K562 (cell line): ENCODE measurements at regions not wholly inside any gene's neighbourhood (a gene's known extent, or its start where the extent isn't known, plus 50 kb on each side); places are given as distances from the start of the nearest gene placed in this dataset.

ENCODE experiments used
- CC2D1A ChIP-seq: fragments of 450-650 bp; IDR thresholded peaks from 2 replicates; pipeline ENCODE4 v1.6.1; 2017; ENCODE audit warnings: mild to moderate bottlenecking
- CHD2 ChIP-seq: IDR thresholded peaks from 2 replicates; pipeline ENCODE4 v1.6.1; 2011; ENCODE audit warnings: low read depth, low read length
- CXXC5 ChIP-seq: fragments of 250-450 bp; sonication (Bioruptor Pico); IDR thresholded peaks from 2 replicates; pipeline ENCODE4 v1.8.0; 2022; ENCODE audit warnings: inconsistent platforms, mild to moderate bottlenecking, moderate library complexity
- KAT7 ChIP-seq: sonication (generic); formaldehyde crosslinking; IDR thresholded peaks from 2 replicates; pipeline ENCODE4 v1.8.0; 2022; ENCODE audit warnings: missing genetic modification reagents, mild to moderate bottlenecking, borderline replicate concordance
- KDM4B ChIP-seq, 2 experiments: fragments of 450-650 bp in 1 of 2; sonication (generic) in 1 of 2; IDR thresholded peaks; 2 replicates each; pipeline ENCODE4 v1.6.1; 2016 to 2017; ENCODE audit warnings: borderline replicate concordance in 2 of 2, antibody characterized with exemption in 1 of 2, low read depth in 1 of 2, mild to moderate bottlenecking in 1 of 2
- MAZ ChIP-seq, 2 experiments: fragments of 450-650 bp in 1 of 2; sonication (generic) in 1 of 2; formaldehyde crosslinking; IDR thresholded peaks in 1 of 2; conservative IDR thresholded peaks in 1 of 2; 2 replicates each; pipeline versions ENCODE4 v1.4.0 to v1.5.0; 2020; ENCODE audit warnings: mild to moderate bottlenecking in 1 of 2, missing genetic modification reagents in 1 of 2
- NBN ChIP-seq: fragments of 450-650 bp; IDR thresholded peaks from 2 replicates; pipeline ENCODE4 v1.6.1; 2016; ENCODE audit warnings: low read depth, mild to moderate bottlenecking
- PCBP2 ChIP-seq: fragments of 200-400 bp; formaldehyde crosslinking; IDR thresholded peaks from 2 replicates; pipeline ENCODE4 v1.6.1; 2018; ENCODE audit warnings: low read length, low read depth, mild to moderate bottlenecking, moderate library complexity; ENCODE audit not compliant: poor library complexity, severe bottlenecking
- PURB ChIP-seq: sonication (generic); formaldehyde crosslinking; IDR thresholded peaks from 2 replicates; pipeline ENCODE4 v1.9.0; 2021; ENCODE audit warnings: low read depth, mild to moderate bottlenecking, missing genetic modification reagents
- RUNX1 ChIP-seq: sonication (generic); IDR thresholded peaks from 2 replicates; pipeline ENCODE4 v1.6.1; 2016; ENCODE audit warnings: antibody characterized with exemption, low read depth
- SIN3A ChIP-seq, 2 experiments: fragments of 150-350 bp in 1 of 2; IDR thresholded peaks; 2 replicates each; pipeline ENCODE4 v1.6.1; 2011 to 2016; ENCODE audit warnings: borderline replicate concordance in 2 of 2, low read depth in 2 of 2, low read length in 2 of 2, mild to moderate bottlenecking in 2 of 2, moderate library complexity in 2 of 2; ENCODE audit not compliant: control insufficient read depth in 1 of 2
- SMAD4 ChIP-seq: fragments of 250-450 bp; sonication (Bioruptor Pico); conservative IDR thresholded peaks from 2 replicates; pipeline ENCODE4 v1.8.0; 2021; ENCODE audit warnings: inconsistent platforms, mild to moderate bottlenecking, moderate library complexity
- SMARCA4 ChIP-seq: fragments of 450-650 bp; IDR thresholded peaks from 2 replicates; pipeline ENCODE4 v1.6.1; 2016
- ZBED1 ChIP-seq: IDR thresholded peaks from 2 replicates; pipeline ENCODE4 v1.6.1; 2014
- ZBTB7A ChIP-seq: IDR thresholded peaks from 2 replicates; pipeline ENCODE4 v1.6.1; 2011; ENCODE audit warnings: low read depth, mild to moderate bottlenecking, low read length, moderate library complexity, borderline replicate concordance; ENCODE audit not compliant: control insufficient read depth
- ZC3H11A ChIP-seq: IDR thresholded peaks from 2 replicates; pipeline ENCODE4 v1.6.1; 2012; ENCODE audit warnings: low read depth, low read length, improper control_type of control experiment
- ZC3H4 ChIP-seq: sonication (generic); formaldehyde crosslinking; IDR thresholded peaks from 2 replicates; pipeline ENCODE4 v1.9.0; 2021; ENCODE audit warnings: missing genetic modification reagents, borderline replicate concordance
- ZNF197 ChIP-seq: fragments of 200-800 bp; sonication (Bioruptor generic); IDR thresholded peaks from 2 replicates; pipeline ENCODE4 v1.6.1; 2016; ENCODE audit warnings: low read depth, missing genetic modification characterization, missing compliant biosample characterization
- ZNF3 ChIP-seq: fragments of 250-450 bp; sonication (Bioruptor Pico); IDR thresholded peaks from 2 replicates; pipeline ENCODE4 v1.5.0; 2021; ENCODE audit warnings: mild to moderate bottlenecking, moderate library complexity
- ZNF586 ChIP-seq: fragments of 450-650 bp; formaldehyde crosslinking; conservative IDR thresholded peaks from 2 replicates; pipeline ENCODE4 v1.4.0; 2020; ENCODE audit warnings: mild to moderate bottlenecking, moderate library complexity
- ZNF644 ChIP-seq: fragments of 200-800 bp; sonication (Bioruptor generic); IDR thresholded peaks from 2 replicates; pipeline ENCODE4 v1.6.1; 2016; ENCODE audit warnings: low read depth, missing genetic modification characterization, missing compliant biosample characterization
- ZNF764 ChIP-seq: fragments of 250-450 bp; sonication (Bioruptor Pico); IDR thresholded peaks from 2 replicates; pipeline ENCODE4 v1.4.0; 2020; ENCODE audit warnings: low read depth, mild to moderate bottlenecking, moderate library complexity
- ZNF77 ChIP-seq: fragments of 250-450 bp; sonication (Bioruptor Pico); IDR thresholded peaks from 2 replicates; pipeline ENCODE4 v1.5.0; 2020
- ZZZ3 ChIP-seq: fragments of 450-650 bp; IDR thresholded peaks from 2 replicates; pipeline ENCODE4 v1.6.1; 2016; ENCODE audit warnings: antibody characterized with exemption, mild to moderate bottlenecking, moderate library complexity
- TF ChIP-seq, protein P1 (sequence below): fragments of 250-450 bp; sonication (Bioruptor Pico); IDR thresholded peaks from 2 replicates; pipeline ENCODE4 v1.4.0; 2020; ENCODE audit warnings: mild to moderate bottlenecking, moderate library complexity
- TF ChIP-seq, protein P2 (sequence below), 2 experiments: fragments of 200-800 bp in 1 of 2; sonication (Bioruptor generic) in 1 of 2; sonication (generic) in 1 of 2; formaldehyde crosslinking in 1 of 2; IDR thresholded peaks in 1 of 2; conservative IDR thresholded peaks in 1 of 2; 2 replicates each; pipeline versions ENCODE4 v1.5.0 to v1.6.1; 2016 to 2020; ENCODE audit warnings: missing compliant biosample characterization in 1 of 2, missing genetic modification characterization in 1 of 2, missing genetic modification reagents in 1 of 2

DNA sequence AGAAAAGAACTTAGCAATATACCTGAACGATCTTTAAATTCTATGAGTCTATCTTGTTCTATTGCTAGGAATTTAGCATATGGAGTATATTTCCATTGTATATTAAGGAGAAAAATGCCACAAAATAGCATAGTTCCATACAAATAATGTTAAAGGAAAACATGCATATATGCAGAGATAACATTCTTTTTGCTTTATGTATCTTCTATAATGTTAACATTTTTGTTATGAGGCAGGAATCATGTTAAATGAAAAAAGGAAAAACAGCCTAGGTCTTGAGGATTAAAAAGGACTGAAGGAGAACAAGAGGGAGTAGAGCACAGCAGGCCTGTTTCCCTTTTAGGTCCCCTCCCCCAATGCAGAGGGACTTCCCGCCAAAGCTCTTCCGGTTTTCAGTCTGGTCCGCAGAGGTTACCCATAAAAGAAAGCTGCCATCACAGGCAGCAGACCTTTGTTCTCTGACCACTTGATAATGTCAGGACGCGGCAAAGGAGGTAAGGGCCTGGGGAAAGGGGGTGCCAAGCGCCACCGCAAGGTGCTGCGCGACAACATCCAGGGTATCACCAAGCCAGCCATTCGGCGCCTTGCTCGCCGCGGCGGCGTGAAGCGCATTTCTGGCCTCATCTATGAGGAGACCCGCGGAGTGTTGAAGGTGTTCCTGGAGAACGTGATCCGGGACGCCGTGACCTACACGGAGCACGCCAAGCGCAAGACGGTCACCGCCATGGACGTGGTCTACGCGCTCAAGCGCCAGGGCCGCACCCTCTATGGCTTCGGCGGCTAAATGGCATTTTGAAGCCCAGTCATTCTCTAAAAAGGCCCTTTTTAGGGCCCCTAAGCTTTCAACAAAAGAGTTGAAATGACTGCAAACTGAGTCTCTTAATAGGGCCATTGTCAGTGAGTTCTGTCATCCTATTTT lies 108.4 kb upstream of the PRSS16 start (continued):
- 0 out of 2 replicates have a peak, but pooled peaks have one; percentile 34 for TF ChIP-seq NBN
- peak; percentile 97 for TF ChIP-seq ZBED1
- no peak for TF ChIP-seq ZNF586 (CRISPR knock-in tag)
- peak; percentile 66; the same call in 1 of the 2 replicates for TF ChIP-seq ZNF644 (tag)
- no peak for TF ChIP-seq PURB (CRISPR knock-in tag)
- TF ChIP-seq PCBP2 = no peak
- TF ChIP-seq ZNF764 (CRISPR knock-in tag) = no peak; the same call in 1 of the 2 replicates
- 0 out of 2 replicates have a peak, but pooled peaks have one; percentile 53 for TF ChIP-seq ZZZ3
- TF ChIP-seq ZNF197 (CRISPR knock-in tag) = no peak; the same call in 1 of the 2 replicates
- TF ChIP-seq CC2D1A = peak; percentile 100
- peak; percentile 88; the same call in 1 of the 2 replicates for TF ChIP-seq SMAD4
- peak in 1 of 2 experiments; percentile 80; a peak in 1 of 4 replicates for TF ChIP-seq SIN3A (IDR thresholded peaks at IDR 0.05; ENCODE audit: borderline replicate concordance in 2 of 2, control insufficient read depth in 1 of 2, low read depth in 2 of 2, low read length in 2 of 2)
- TF ChIP-seq CHD2 = peak; percentile 76
- 0 out of 2 replicates have a peak, but pooled peaks have one; percentile 23 for TF ChIP-seq KAT7
- no peak for TF ChIP-seq ZNF77
- no peak for TF ChIP-seq SMARCA4
- no peak for TF ChIP-seq ZC3H11A
- TF ChIP-seq RUNX1 = peak; percentile 85
- TF ChIP-seq, protein P1, sequence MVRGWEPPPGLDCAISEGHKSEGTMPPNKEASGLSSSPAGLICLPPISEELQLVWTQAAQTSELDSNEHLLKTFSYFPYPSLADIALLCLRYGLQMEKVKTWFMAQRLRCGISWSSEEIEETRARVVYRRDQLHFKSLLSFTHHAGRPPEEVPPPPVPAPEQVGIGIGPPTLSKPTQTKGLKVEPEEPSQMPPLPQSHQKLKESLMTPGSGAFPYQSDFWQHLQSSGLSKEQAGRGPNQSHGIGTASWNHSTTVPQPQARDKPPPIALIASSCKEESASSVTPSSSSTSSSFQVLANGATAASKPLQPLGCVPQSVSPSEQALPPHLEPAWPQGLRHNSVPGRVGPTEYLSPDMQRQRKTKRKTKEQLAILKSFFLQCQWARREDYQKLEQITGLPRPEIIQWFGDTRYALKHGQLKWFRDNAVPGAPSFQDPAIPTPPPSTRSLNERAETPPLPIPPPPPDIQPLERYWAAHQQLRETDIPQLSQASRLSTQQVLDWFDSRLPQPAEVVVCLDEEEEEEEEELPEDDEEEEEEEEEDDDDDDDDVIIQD = no peak
- no peak for TF ChIP-seq ZNF3
- peak; percentile 84 for TF ChIP-seq CXXC5
- TF ChIP-seq, protein P2, sequence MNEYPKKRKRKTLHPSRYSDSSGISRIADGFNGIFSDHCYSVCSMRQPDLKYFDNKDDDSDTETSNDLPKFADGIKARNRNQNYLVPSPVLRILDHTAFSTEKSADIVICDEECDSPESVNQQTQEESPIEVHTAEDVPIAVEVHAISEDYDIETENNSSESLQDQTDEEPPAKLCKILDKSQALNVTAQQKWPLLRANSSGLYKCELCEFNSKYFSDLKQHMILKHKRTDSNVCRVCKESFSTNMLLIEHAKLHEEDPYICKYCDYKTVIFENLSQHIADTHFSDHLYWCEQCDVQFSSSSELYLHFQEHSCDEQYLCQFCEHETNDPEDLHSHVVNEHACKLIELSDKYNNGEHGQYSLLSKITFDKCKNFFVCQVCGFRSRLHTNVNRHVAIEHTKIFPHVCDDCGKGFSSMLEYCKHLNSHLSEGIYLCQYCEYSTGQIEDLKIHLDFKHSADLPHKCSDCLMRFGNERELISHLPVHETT (CRISPR knock-in tag; conservative IDR thresholded peaks at IDR 0.05 in 1 of 2, IDR thresholded peaks at IDR 0.05 in 1 of 2) = peak in 1 of 2 experiments; percentile 68; a peak in 1 of 4 replicates
- TF ChIP-seq MAZ (CRISPR knock-in tag; conservative IDR thresholded peaks at IDR 0.05 in 1 of 2, IDR thresholded peaks at IDR 0.05 in 1 of 2) = peak; percentile 71 to 81
- TF ChIP-seq ZC3H4 (CRISPR knock-in tag) = peak; percentile 95
- peak in 1 of 2 experiments; percentile 90; a peak in 3 of 4 replicates for TF ChIP-seq KDM4B (IDR thresholded peaks at IDR 0.05; ENCODE audit: borderline replicate concordance in 2 of 2, low read depth in 1 of 2)
- no peak for TF ChIP-seq ZBTB7A
